ENCODE measurements at regions not wholly inside any gene's neighbourhood (a gene's known extent, or its start where the extent isn't known, plus 50 kb on each side); places are given as distances from the start of the nearest gene placed in this dataset.
"Not testable (repeated sequence)": the region's sequence is repeated elsewhere in the genome, so short reads cannot be mapped to it uniquely, and the experiment has no call there.

DNA sequence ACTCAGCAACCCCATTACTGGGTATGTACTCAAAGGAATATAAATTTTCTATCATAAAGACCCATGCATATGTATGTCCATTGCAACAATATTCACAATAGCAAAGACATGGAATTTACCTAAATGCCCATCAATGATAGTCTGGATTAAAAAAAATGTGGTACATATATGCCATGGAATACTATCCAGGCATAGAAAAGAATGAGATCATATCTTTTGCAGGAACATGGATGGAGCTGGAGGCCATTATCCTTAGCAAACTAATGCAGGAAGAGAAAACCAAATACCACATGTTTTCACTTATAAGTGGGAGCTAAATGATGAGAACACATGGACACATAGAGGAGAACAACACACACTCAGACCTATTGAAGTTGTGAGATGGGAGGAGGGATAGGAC lies 1789.7 kb downstream of the SLITRK5 start:
- not testable (repeated sequence) for TF ChIP-seq MAFK (IDR thresholded peaks at IDR 0.05; ENCODE audit: low read depth, low read length); SMC3 (IDR thresholded peaks at IDR 0.05; ENCODE audit: low read depth, low read length); POLR2A (IDR thresholded peaks at IDR 0.05; ENCODE audit: low read depth, low read length); CEBPB (IDR thresholded peaks at IDR 0.05; ENCODE audit: low read depth, low read length); MXI1 (IDR thresholded peaks at IDR 0.05; ENCODE audit: borderline replicate concordance, low read depth, low read length); RCOR1 (IDR thresholded peaks at IDR 0.05; ENCODE audit: insufficient replicate concordance, low read length); RFX5 (IDR thresholded peaks at IDR 0.05; ENCODE audit: low read depth, low read length); FOS (IDR thresholded peaks at IDR 0.05; ENCODE audit: low read depth, low read length)
- TF ChIP-seq, protein P1, sequence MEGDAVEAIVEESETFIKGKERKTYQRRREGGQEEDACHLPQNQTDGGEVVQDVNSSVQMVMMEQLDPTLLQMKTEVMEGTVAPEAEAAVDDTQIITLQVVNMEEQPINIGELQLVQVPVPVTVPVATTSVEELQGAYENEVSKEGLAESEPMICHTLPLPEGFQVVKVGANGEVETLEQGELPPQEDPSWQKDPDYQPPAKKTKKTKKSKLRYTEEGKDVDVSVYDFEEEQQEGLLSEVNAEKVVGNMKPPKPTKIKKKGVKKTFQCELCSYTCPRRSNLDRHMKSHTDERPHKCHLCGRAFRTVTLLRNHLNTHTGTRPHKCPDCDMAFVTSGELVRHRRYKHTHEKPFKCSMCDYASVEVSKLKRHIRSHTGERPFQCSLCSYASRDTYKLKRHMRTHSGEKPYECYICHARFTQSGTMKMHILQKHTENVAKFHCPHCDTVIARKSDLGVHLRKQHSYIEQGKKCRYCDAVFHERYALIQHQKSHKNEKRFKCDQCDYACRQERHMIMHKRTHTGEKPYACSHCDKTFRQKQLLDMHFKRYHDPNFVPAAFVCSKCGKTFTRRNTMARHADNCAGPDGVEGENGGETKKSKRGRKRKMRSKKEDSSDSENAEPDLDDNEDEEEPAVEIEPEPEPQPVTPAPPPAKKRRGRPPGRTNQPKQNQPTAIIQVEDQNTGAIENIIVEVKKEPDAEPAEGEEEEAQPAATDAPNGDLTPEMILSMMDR (conservative IDR thresholded peaks at IDR 0.05; ENCODE audit: low read depth, low read length), result not testable (repeated sequence)
- TF ChIP-seq, protein P2, sequence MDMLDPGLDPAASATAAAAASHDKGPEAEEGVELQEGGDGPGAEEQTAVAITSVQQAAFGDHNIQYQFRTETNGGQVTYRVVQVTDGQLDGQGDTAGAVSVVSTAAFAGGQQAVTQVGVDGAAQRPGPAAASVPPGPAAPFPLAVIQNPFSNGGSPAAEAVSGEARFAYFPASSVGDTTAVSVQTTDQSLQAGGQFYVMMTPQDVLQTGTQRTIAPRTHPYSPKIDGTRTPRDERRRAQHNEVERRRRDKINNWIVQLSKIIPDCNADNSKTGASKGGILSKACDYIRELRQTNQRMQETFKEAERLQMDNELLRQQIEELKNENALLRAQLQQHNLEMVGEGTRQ (IDR thresholded peaks at IDR 0.05; ENCODE audit: low read depth, low read length), result not testable (repeated sequence)
- TF ChIP-seq, protein P3, sequence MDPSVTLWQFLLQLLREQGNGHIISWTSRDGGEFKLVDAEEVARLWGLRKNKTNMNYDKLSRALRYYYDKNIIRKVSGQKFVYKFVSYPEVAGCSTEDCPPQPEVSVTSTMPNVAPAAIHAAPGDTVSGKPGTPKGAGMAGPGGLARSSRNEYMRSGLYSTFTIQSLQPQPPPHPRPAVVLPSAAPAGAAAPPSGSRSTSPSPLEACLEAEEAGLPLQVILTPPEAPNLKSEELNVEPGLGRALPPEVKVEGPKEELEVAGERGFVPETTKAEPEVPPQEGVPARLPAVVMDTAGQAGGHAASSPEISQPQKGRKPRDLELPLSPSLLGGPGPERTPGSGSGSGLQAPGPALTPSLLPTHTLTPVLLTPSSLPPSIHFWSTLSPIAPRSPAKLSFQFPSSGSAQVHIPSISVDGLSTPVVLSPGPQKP (IDR thresholded peaks at IDR 0.05; ENCODE audit: borderline replicate concordance, low read depth, low read length), result not testable (repeated sequence)

Measured in IMR-90 (cell line).